Liver (tissue), 8 donors: ENCODE measurements at regions not wholly inside any gene's neighbourhood (a gene's known extent, or its start where the extent isn't known, plus 50 kb on each side); places are given as distances from the start of the nearest gene placed in this dataset.

Experiments used
- DNase-seq: peaks from one replicate; pipeline ENCODE4 v3.0.0-alpha.2; 2017; ENCODE audit warnings: low spot score
- H3K27ac ChIP-seq, 2 donors: one replicate each; pipeline ENCODE4 v1.7.0; 2013; ENCODE audit warnings: inconsistent platforms in 2 of 2, low read length in 2 of 2, control low read depth in 1 of 2, low read depth in 1 of 2, mild to moderate bottlenecking in 1 of 2
- H3K27me3 ChIP-seq, 4 donors: one replicate each; pipeline versions ENCODE4 v1.6.1 to v1.7.0; 2013; ENCODE audit warnings: low read length in 3 of 4, inconsistent platforms in 1 of 4, mild to moderate bottlenecking in 1 of 4, moderate library complexity in 1 of 4; ENCODE audit not compliant: control insufficient read depth in 4 of 4, insufficient read depth in 4 of 4
- H3K36me3 ChIP-seq, 4 donors: one replicate each; pipeline versions ENCODE4 v1.6.1 to v1.7.0; 2013; ENCODE audit warnings: low read length in 3 of 4, mild to moderate bottlenecking in 3 of 4, low read depth in 1 of 4, moderate library complexity in 1 of 4; ENCODE audit not compliant: control insufficient read depth in 4 of 4, insufficient read depth in 3 of 4
- H3K4me1 ChIP-seq, 4 donors: one replicate each; pipeline versions ENCODE4 v1.6.1 to v1.7.0; 2013; ENCODE audit warnings: low read length in 3 of 4, mild to moderate bottlenecking in 3 of 4, moderate library complexity in 1 of 4; ENCODE audit not compliant: control insufficient read depth in 4 of 4, insufficient read depth in 4 of 4
- H3K4me3 ChIP-seq, 3 donors: one replicate each; pipeline versions ENCODE4 v1.6.1 to v1.7.0; 2013; ENCODE audit warnings: low read length in 3 of 3, control low read depth in 1 of 3, low read depth in 1 of 3, mild to moderate bottlenecking in 1 of 3
- H3K9ac ChIP-seq, 2 donors: one replicate each; pipeline ENCODE4 v1.7.0; 2013; ENCODE audit warnings: low read length in 2 of 2, mild to moderate bottlenecking in 2 of 2, moderate library complexity in 2 of 2, control low read depth in 1 of 2, low read depth in 1 of 2
- H3K9me3 ChIP-seq, 4 donors: one replicate each; pipeline versions ENCODE4 v1.6.1 to v1.7.0; 2013; ENCODE audit warnings: low read length in 3 of 4; ENCODE audit not compliant: control insufficient read depth in 4 of 4
- ATF3 ChIP-seq: IDR thresholded peaks from 2 replicates; pipeline ENCODE4 v1.6.1; 2016; ENCODE audit warnings: antibody characterized with exemption
- EGR1 ChIP-seq, 2 donors: IDR thresholded peaks; 2 replicates each; pipeline ENCODE4 v1.6.1; 2016 to 2018; ENCODE audit warnings: antibody characterized with exemption in 2 of 2, low read depth in 2 of 2
- FOXA1 ChIP-seq: IDR thresholded peaks from 2 replicates; pipeline ENCODE4 v1.6.1; 2016; ENCODE audit warnings: antibody characterized with exemption
- FOXA2 ChIP-seq: IDR thresholded peaks from 2 replicates; pipeline ENCODE4 v1.6.1; 2016; ENCODE audit warnings: antibody characterized with exemption
- GABPA ChIP-seq, 2 donors: IDR thresholded peaks in 1 of 2; conservative IDR thresholded peaks in 1 of 2; 2 replicates each; pipeline ENCODE4 v1.6.1; 2016; ENCODE audit warnings: antibody characterized with exemption in 2 of 2, mild to moderate bottlenecking in 1 of 2, moderate library complexity in 1 of 2
- HNF4A ChIP-seq, 2 donors: conservative IDR thresholded peaks; 2 replicates each; pipeline ENCODE4 v1.6.1; 2016; ENCODE audit warnings: antibody characterized with exemption in 2 of 2, mild to moderate bottlenecking in 2 of 2
- HNF4G ChIP-seq: IDR thresholded peaks from 2 replicates; pipeline ENCODE4 v1.6.1; 2016; ENCODE audit warnings: antibody characterized with exemption
- JUND ChIP-seq, 2 donors: IDR thresholded peaks; 2 replicates each; pipeline ENCODE4 v1.6.1; 2016; ENCODE audit warnings: antibody characterized with exemption in 2 of 2
- MAX ChIP-seq: IDR thresholded peaks from 2 replicates; pipeline ENCODE4 v1.6.1; 2016; ENCODE audit warnings: antibody characterized with exemption
- NR2F2 ChIP-seq: IDR thresholded peaks from 2 replicates; pipeline ENCODE4 v1.6.1; 2016; ENCODE audit warnings: antibody characterized with exemption
- RAD21 ChIP-seq, 2 donors: IDR thresholded peaks; 2 replicates each; pipeline ENCODE4 v1.6.1; 2016; ENCODE audit warnings: antibody characterized with exemption in 2 of 2, mild to moderate bottlenecking in 2 of 2
- REST ChIP-seq: IDR thresholded peaks from 2 replicates; pipeline ENCODE4 v1.6.1; 2016; ENCODE audit warnings: antibody characterized with exemption, mild to moderate bottlenecking
- RXRA ChIP-seq, 2 donors: IDR thresholded peaks; 2 replicates each; pipeline ENCODE4 v1.6.1; 2017 to 2018; ENCODE audit warnings: antibody characterized with exemption in 2 of 2, mild to moderate bottlenecking in 1 of 2
- SP1 ChIP-seq: IDR thresholded peaks from 2 replicates; pipeline ENCODE4 v1.6.1; 2018; ENCODE audit warnings: antibody characterized with exemption, mild to moderate bottlenecking
- TAF1 ChIP-seq: conservative IDR thresholded peaks from 2 replicates; pipeline ENCODE4 v1.6.1; 2016; ENCODE audit warnings: antibody characterized with exemption, mild to moderate bottlenecking
- YY1 ChIP-seq: IDR thresholded peaks from 2 replicates; pipeline ENCODE4 v1.6.1; 2016; ENCODE audit warnings: antibody characterized with exemption, mild to moderate bottlenecking
- WGBS: extraction: QIAGEN DNeasy Blood & Tissue Kit; methylation state at CpG from one replicate; pipeline ENCODE4 v1.1.7; 2013; 5-methylcytosine and 5-hydroxymethylcytosine counted together
- TF ChIP-seq, protein P1 (sequence below): fragments of 150-350 bp; IDR thresholded peaks from 2 replicates; pipeline ENCODE4 v1.5.1; 2017; ENCODE audit warnings: improper control_type of control experiment, low read depth, low read length; ENCODE audit not compliant: missing input control
- TF ChIP-seq, protein P2 (sequence below): IDR thresholded peaks from 2 replicates; pipeline ENCODE4 v1.6.1; 2016; ENCODE audit warnings: antibody characterized with exemption
- donor health status: healthy.
- donor health status: healthy.
- donor health status: healthy.
- donor health status: healthy.
- donor health status: healthy.

DNA sequence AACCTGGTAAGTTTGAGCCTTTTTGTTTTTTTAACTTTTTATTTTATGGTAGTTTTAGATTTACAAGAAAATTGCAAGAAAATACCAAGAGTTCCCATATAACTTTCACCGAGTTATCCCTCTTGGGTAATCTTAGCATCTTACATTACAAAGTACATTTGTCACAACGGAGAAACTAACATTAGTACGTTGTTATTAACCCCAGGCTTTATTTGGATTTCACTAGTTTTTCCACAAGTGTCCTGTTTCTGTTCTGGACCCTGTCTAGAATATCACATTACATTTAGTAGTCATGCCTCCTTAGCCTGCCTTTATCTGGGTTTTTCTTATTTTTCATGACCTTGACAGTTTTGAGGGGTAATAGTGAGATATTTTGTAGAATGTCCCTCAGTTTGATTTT lies 53.5 kb upstream of the KPNA4 start:
- H3K4me3 ChIP-seq, result no peak overlapping the region
- DNase-seq, result no peak
- H3K36me3 ChIP-seq, result no peaks in the 10 kb centered on the region
- WGBS, result 40% methylated on average over 3 of the region's 3 CpGs
- no peaks in the 10 kb centered on the region for H3K27me3 ChIP-seq
- peak overlapping the region in 1 of 2 donors; percentile 3 for H3K27ac ChIP-seq
- H3K9ac ChIP-seq, result no peak overlapping the region
- peaks cover 6 to 27% (median 19%) of the 10 kb centered on the region in 4 donors for H3K4me1 ChIP-seq
- no peaks in the 10 kb centered on the region for H3K9me3 ChIP-seq
- TF ChIP-seq FOXA2, result no peak
- no peak for TF ChIP-seq RAD21 (IDR thresholded peaks at IDR 0.05)
- no peak for TF ChIP-seq REST
- no peak for TF ChIP-seq TAF1
- no peak for TF ChIP-seq YY1
- TF ChIP-seq, protein P1, sequence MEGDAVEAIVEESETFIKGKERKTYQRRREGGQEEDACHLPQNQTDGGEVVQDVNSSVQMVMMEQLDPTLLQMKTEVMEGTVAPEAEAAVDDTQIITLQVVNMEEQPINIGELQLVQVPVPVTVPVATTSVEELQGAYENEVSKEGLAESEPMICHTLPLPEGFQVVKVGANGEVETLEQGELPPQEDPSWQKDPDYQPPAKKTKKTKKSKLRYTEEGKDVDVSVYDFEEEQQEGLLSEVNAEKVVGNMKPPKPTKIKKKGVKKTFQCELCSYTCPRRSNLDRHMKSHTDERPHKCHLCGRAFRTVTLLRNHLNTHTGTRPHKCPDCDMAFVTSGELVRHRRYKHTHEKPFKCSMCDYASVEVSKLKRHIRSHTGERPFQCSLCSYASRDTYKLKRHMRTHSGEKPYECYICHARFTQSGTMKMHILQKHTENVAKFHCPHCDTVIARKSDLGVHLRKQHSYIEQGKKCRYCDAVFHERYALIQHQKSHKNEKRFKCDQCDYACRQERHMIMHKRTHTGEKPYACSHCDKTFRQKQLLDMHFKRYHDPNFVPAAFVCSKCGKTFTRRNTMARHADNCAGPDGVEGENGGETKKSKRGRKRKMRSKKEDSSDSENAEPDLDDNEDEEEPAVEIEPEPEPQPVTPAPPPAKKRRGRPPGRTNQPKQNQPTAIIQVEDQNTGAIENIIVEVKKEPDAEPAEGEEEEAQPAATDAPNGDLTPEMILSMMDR, result no peak
- no peak for TF ChIP-seq EGR1 (IDR thresholded peaks at IDR 0.05; ENCODE audit: low read depth in 2 of 2)
- no peak for TF ChIP-seq MAX
- TF ChIP-seq GABPA (IDR thresholded peaks at IDR 0.05 in 1 of 2, conservative IDR thresholded peaks at IDR 0.05 in 1 of 2), result no peak
- no peak for TF ChIP-seq SP1
- no peak for TF ChIP-seq RXRA (IDR thresholded peaks at IDR 0.05)
- TF ChIP-seq HNF4A (conservative IDR thresholded peaks at IDR 0.05), result no peak
- no peak for TF ChIP-seq ATF3
- TF ChIP-seq HNF4G, result no peak
- TF ChIP-seq, protein P2, sequence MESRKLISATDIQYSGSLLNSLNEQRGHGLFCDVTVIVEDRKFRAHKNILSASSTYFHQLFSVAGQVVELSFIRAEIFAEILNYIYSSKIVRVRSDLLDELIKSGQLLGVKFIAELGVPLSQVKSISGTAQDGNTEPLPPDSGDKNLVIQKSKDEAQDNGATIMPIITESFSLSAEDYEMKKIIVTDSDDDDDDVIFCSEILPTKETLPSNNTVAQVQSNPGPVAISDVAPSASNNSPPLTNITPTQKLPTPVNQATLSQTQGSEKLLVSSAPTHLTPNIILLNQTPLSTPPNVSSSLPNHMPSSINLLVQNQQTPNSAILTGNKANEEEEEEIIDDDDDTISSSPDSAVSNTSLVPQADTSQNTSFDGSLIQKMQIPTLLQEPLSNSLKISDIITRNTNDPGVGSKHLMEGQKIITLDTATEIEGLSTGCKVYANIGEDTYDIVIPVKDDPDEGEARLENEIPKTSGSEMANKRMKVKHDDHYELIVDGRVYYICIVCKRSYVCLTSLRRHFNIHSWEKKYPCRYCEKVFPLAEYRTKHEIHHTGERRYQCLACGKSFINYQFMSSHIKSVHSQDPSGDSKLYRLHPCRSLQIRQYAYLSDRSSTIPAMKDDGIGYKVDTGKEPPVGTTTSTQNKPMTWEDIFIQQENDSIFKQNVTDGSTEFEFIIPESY, result no peak
- TF ChIP-seq FOXA1, result no peak
- no peak for TF ChIP-seq JUND (IDR thresholded peaks at IDR 0.05)
- no peak for TF ChIP-seq NR2F2
